ENCODE measurements at regions not wholly inside any gene's neighbourhood (a gene's known extent, or its start where the extent isn't known, plus 50 kb on each side); places are given as distances from the start of the nearest gene placed in this dataset.

DNA sequence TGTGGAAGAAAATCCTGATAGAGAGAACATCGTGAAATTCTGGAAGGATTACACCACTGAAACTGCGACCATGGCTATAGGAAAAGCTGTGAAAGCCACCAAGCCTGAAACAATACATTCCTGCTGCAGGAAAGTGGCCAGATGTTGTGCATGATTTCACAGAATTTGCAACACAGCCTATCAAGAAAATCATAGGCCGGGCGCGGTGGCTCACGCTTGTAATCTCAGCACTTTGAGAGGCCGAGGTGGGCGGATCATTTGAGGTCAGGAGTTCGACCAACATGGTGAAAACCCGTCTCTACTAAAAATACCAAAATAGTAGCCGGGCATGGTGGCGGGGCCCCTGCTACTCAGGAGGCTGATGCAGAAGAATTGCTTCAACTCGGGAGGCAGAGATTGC, 360.2 kb downstream of the CDH7 start:
- no peaks in the 10 kb centered on the region for H3K79me2 ChIP-seq (ENCODE audit: low read depth)
- H3K9me3 ChIP-seq (ENCODE audit: insufficient read depth, low read depth): no peaks in the 10 kb centered on the region
- H3K4me1 ChIP-seq (replicated peaks; ENCODE audit: insufficient read depth): no peaks in the 10 kb centered on the region
- H4K20me1 ChIP-seq (ENCODE audit: insufficient read depth): no peaks in the 10 kb centered on the region
- H3K27ac ChIP-seq: no peak overlapping the region
- no peaks in the 10 kb centered on the region for H3K9me2 ChIP-seq (ENCODE audit: insufficient read depth)
- H3K36me3 ChIP-seq (ENCODE audit: low read depth): no peaks in the 10 kb centered on the region
- H3K4me2 ChIP-seq: no peak overlapping the region
- no peak overlapping the region for H3K4me3 ChIP-seq
- BruUV-seq (replicated peaks): no TSS peak
- TF ChIP-seq, protein P1, sequence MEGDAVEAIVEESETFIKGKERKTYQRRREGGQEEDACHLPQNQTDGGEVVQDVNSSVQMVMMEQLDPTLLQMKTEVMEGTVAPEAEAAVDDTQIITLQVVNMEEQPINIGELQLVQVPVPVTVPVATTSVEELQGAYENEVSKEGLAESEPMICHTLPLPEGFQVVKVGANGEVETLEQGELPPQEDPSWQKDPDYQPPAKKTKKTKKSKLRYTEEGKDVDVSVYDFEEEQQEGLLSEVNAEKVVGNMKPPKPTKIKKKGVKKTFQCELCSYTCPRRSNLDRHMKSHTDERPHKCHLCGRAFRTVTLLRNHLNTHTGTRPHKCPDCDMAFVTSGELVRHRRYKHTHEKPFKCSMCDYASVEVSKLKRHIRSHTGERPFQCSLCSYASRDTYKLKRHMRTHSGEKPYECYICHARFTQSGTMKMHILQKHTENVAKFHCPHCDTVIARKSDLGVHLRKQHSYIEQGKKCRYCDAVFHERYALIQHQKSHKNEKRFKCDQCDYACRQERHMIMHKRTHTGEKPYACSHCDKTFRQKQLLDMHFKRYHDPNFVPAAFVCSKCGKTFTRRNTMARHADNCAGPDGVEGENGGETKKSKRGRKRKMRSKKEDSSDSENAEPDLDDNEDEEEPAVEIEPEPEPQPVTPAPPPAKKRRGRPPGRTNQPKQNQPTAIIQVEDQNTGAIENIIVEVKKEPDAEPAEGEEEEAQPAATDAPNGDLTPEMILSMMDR (conservative IDR thresholded peaks at IDR 0.05): no peak
- TF ChIP-seq EZH2 (IDR thresholded peaks at IDR 0.05; ENCODE audit: low read depth): no peak
- no peaks in the 10 kb centered on the region for H3F3A ChIP-seq (ENCODE audit: insufficient read depth, low read depth)
- ChIA-PET CTCF (no interaction called here), POLR2A (ENCODE audit: unreplicated experiment) (no interaction called here)
- H2AFZ ChIP-seq: no peak overlapping the region; the same call in 1 of the 2 replicates
- no peaks in the 10 kb centered on the region for H3K27me3 ChIP-seq (ENCODE audit: insufficient read depth, low read depth)
- intact Hi-C loops (cut with micrococcal nuclease; ENCODE audit: unreplicated experiment): no loop called here
- DNase-seq: no peak

DNA sequence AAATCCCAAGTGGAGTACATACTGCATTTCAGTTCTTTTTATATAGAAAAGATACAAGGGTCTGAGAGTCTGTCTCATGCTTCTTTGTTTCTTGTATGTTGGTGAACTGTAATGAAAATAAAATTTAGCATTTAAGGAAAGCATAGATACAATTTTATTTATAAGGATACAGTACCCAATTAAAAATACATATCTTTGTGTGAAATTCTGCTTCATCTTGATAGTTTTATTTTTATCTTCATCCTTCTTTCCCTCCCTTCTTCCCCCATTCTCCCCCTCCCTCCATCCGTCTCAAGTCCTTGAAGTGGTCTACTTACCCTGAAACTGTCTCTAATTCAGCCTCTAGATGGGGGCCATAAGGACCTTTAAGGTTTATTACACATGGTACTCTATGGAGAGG, 359.8 kb downstream of the CDH7 start:
- Histone ChIP-seq H3K4me3 (no peak overlapping the region), H3K4me2 (no peak overlapping the region), H4K20me1 (ENCODE audit: insufficient read depth) (no peaks in the 10 kb centered on the region), H3K79me2 (ENCODE audit: low read depth) (no peaks in the 10 kb centered on the region), H2AFZ (no peak overlapping the region), H3K4me1 (replicated peaks; ENCODE audit: insufficient read depth) (no peaks in the 10 kb centered on the region), H3K9me3 (ENCODE audit: insufficient read depth, low read depth) (no peaks in the 10 kb centered on the region), H3K27ac (no peak overlapping the region), H3K9me2 (ENCODE audit: insufficient read depth) (no peaks in the 10 kb centered on the region), H3K36me3 (ENCODE audit: low read depth) (no peaks in the 10 kb centered on the region), H3K27me3 (ENCODE audit: insufficient read depth, low read depth) (no peaks in the 10 kb centered on the region), H3F3A (ENCODE audit: insufficient read depth, low read depth) (no peaks in the 10 kb centered on the region)
- TF ChIP-seq EZH2 (IDR thresholded peaks at IDR 0.05; ENCODE audit: low read depth): no peak
- TF ChIP-seq, protein P1 (conservative IDR thresholded peaks at IDR 0.05): no peak
- DNase-seq: no peak
- intact Hi-C loops (cut with micrococcal nuclease; ENCODE audit: unreplicated experiment): no loop called here
- BruUV-seq (replicated peaks): no TSS peak
- ChIA-PET CTCF (no interaction called here), POLR2A (ENCODE audit: unreplicated experiment) (no interaction called here)

DNA sequence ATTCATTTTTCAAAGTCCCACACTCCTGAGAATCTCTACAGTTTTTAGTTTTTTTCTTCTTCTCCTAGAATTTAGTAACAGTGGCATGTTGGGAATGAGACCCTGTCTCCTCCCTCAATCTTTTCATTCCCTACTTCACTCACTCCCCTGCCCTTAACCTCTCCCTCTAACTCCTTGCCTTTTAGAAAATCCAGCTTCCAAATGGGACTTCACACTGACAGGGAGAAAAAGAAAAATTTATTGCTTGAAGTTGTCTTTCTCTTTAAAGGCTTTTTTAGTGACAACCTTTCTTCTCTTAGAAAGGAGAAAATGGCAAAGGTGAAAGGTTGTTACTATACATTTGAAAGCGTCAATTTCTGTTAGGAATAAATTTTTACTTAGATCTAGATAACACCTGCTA, 359.2 kb downstream of the CDH7 start:
- Histone ChIP-seq H3K4me2 (no peak overlapping the region), H3K79me2 (ENCODE audit: low read depth) (no peaks in the 10 kb centered on the region), H3K27ac (no peak overlapping the region), H3K9me2 (ENCODE audit: insufficient read depth) (no peaks in the 10 kb centered on the region), H3K27me3 (ENCODE audit: insufficient read depth, low read depth) (no peaks in the 10 kb centered on the region), H3K36me3 (ENCODE audit: low read depth) (no peaks in the 10 kb centered on the region), H3K4me1 (replicated peaks; ENCODE audit: insufficient read depth) (no peaks in the 10 kb centered on the region), H2AFZ (no peak overlapping the region), H3K4me3 (no peak overlapping the region), H3F3A (ENCODE audit: insufficient read depth, low read depth) (no peaks in the 10 kb centered on the region), H4K20me1 (ENCODE audit: insufficient read depth) (no peaks in the 10 kb centered on the region), H3K9me3 (ENCODE audit: insufficient read depth, low read depth) (no peaks in the 10 kb centered on the region)
- no peak for TF ChIP-seq EZH2 (IDR thresholded peaks at IDR 0.05; ENCODE audit: low read depth)
- TF ChIP-seq, protein P1 (conservative IDR thresholded peaks at IDR 0.05): no peak
- no peak for DNase-seq
- BruUV-seq (replicated peaks): no TSS peak
- ChIA-PET POLR2A (ENCODE audit: unreplicated experiment) (no interaction called here), CTCF (no interaction called here)
- intact Hi-C loops (cut with micrococcal nuclease; ENCODE audit: unreplicated experiment): no loop called here

All from PC-9 (cell line).